GM21576 (cell line): ENCODE measurements at regions not wholly inside any gene's neighbourhood (a gene's known extent, or its start where the extent isn't known, plus 50 kb on each side); places are given as distances from the start of the nearest gene placed in this dataset.

Source experiments
- ATAC-seq: cut with Tn5 transposase; IDR thresholded peaks from one replicate; pipeline ENCODE4 v1.9.1; 2021; ENCODE audit warnings: mild to moderate bottlenecking, moderate library complexity; ENCODE audit not compliant: unreplicated experiment

DNA sequence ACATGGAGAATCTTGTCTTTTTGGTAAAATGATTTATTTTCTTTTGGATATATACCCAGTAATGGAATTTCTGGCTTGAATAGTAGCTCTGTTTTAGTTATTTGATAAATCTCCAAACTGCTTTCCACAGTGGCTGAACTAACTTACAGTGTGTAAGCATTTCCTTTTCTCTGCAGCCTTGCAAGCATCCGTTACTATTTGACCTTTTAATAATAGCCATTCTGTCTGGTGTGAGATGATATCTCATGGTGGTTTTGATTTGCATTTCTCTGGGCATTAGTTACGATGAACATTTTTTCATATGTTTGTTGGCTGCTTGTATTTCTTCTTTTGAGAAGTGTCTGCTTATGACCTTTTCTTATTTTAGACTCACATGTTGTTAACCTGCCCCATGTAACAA is 190.2 kb downstream of the GALR1 start:
- no peak for ATAC-seq

GRCh38 chr18:77442393-77442792 is 192.7 kb downstream of the GALR1 start:
- no peak for ATAC-seq

DNA sequence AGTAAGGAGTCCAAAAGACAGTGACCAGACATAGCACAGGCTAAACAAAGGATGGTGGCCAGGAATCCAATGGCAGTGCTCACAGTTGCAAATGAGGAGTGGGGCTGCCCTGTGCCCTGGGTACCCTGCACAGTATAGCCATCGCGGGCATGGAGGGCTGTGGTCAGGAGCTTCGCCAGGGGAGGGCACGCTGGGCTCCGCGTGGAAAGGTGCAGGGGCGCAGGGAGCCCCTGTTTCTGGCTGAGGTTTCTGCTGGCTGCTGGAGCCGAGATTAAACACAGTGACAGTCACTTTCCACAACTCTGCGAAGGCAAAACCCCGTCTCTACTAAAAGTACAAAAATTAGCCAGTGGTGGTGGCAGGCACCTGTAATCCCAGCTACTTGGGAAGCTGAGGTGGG is 194.7 kb downstream of the GALR1 start:
- no peak for ATAC-seq

DNA sequence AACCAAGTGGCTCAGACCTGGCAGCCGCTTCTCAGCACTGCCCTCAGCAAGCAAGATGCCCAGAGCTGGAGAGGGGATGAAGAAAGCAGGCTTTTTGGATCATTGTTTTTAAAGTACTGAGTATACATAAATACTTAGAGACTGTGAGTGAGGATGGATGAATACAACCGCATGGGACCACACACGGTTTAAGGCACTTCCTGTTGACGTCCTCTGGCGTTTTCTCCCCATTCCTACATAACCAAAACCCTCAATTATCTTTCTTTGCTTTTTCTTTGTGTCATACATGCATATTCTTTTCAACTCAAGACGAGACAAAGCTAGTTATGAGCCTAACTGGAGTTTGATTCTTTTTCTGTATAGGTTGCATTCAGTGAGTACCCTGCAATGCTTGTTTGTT is 198.4 kb downstream of the GALR1 start:
- ATAC-seq: no peak

GRCh38 chr18:77455004-77455403 is 205.4 kb downstream of the GALR1 start:
- no peak for ATAC-seq

- no peak for ATAC-seq
Observed at GRCh38 chr18:77457681-77458080, 208.0 kb downstream of the GALR1 start.

DNA sequence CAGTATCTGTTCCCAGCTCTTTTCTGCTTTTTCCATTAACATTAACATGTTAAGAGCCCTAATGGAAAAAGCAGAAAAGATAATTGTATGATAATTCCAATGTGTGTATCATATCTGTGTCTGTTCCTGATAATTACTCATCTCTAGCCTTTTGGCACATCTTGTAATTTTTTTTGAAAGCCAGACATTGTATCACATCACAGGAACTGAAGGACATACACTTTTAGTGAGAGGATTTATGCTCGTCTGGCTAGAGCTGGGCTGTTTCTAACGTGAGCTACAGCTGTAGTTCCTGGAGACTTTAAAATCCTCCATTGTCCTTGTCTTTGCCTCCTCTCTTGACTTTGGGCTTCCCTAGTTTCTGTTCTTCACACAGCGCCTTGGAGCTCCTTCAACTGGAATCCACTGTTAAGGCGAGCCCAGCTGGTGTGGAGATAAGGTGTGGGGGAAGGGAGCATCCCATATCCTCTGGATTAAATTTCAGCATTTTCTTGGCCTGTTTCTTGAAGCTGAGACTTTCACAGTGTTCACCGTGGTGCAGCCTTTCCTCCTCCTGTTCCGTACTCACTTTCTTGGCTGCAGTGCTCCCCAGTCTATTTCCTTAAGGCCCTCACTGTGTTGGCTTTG is 211.5 kb downstream of the GALR1 start:
- ATAC-seq: no peak

DNA sequence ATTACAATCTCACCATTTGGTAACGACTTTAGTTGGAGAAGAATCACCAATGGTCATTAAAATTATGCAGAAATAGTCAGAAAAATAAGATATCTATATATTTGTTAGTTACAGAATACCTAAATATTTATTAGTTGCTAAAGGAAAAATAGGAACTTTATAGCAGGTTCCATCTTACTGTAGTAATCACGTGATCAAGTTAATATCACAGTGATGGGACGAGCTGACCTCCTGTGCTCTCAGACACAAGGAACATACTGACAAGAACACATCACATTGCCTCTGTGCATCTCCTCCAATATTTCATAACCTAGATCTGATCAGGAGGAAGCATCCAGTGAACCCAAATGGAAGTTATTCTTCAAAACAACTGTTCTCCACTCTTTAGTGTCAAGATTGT is 215.3 kb downstream of the GALR1 start:
- ATAC-seq: no peak

DNA sequence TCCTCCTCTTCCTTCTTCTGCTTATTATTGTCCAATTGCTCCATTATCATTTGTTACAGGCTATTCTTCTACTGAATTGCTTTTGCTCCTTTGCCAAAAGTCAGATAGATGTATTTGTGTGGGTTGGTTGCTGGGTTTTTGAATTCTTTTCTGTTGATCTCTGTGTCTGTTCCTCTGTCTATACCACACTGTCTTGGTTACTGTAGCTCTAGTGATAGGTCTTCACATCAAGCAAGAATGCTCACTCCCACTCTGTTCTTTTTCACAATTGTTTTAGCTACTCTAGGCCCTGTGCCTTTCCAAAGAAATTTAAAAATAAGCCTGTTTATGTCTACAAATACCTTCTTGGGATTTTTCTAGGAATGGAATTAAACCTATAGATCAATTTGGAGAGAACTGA is 217.2 kb downstream of the GALR1 start:
- ATAC-seq: no peak

DNA sequence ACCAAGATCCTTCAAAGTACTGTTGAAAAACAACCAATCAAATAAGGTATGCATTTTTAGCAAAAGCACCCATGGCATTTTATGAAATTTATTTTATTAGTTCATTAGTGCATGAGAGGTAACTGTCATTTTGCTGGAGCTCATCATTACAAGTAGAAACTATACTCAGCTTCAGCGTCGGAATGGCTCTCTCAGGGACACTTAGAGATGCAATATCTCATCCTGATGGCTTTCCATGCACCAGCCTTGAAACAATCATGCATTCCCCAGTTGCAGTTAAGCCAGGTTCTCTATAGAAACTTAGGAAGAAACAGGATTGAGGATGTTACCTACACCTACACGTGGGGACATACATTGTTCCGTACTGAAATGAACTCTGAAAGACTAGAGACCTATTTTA is 219.5 kb downstream of the GALR1 start:
- ATAC-seq: no peak

- no peak for ATAC-seq
Observed at GRCh38 chr18:77470569-77471413, 221.1 kb downstream of the GALR1 start.

DNA sequence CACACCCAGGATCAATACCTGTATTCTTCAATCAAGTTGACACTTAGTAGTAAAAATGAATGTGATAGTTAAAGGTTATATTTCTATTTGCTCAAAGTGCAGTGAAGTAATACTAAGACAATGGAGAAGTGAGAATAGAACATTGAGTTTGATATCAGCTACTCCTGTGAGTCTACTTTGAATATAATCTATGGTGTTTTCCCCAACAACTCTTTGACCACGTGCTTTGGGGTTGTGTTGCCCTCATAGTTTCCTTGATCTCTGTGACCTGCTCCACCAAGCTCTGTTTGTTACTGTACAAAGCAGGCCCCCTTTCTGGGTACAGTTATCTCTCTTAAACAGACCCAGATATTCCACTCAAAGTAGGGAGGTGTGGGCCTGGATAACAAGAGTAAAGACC is 222.9 kb downstream of the GALR1 start:
- no peak for ATAC-seq

DNA sequence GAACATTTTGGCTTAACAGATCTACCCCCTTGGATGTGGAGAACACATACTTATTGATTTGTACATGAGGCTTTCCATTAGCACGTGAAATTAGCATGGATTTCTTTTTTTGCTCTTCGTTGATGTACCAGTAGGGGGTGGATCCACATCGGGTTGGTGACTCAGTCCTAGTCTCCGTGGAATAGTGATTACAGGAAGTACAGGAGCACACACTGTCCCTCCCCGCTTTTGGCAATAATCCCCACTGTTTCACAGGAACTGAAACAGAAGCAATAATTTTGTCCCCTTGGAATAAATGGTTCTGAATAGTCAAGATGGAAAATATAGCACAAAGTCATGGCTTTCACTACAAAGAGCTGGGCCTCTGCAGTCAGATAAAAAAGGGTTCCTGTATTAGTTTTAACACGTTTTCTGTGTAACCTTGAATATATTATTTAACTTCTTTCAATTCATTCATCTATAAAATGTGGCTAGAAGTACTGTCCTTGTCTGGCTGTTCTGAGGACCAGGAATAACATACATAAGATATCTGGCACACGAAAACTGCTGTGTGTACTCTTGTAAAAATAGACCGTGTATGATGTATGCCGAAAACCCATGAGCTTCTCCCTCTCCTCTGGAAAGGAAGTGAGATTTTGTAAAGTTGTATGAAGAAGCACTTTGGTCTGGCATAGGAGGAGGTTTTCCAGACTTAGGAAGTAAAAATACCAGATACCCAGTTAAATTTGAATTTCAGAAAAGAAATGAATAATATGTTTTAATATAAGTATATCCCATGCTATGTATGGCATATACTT is 229.2 kb downstream of the GALR1 start:
- no peak for ATAC-seq

DNA sequence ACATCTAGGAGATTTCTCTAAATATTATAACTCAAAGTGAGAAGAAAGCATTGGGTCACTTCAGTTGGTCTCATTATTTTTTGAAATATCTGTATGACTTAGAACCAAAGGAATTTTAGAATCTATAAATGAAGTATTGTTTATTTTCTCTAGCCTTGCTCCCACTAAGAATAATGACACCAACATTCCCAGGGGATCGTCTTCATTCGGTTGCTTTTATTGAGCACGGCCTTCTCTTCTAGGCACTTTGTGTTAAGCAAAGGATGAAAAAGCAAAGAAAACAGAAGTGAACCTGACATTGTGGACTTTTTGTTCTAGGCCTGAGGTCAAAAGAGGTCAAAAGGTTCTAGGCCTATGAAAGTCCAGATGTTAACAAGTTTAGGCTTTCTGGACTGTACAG is 231.9 kb downstream of the GALR1 start:
- no peak for ATAC-seq

- ATAC-seq: no peak
Observed at GRCh38 chr18:77482190-77483085, 232.8 kb downstream of the GALR1 start.

DNA sequence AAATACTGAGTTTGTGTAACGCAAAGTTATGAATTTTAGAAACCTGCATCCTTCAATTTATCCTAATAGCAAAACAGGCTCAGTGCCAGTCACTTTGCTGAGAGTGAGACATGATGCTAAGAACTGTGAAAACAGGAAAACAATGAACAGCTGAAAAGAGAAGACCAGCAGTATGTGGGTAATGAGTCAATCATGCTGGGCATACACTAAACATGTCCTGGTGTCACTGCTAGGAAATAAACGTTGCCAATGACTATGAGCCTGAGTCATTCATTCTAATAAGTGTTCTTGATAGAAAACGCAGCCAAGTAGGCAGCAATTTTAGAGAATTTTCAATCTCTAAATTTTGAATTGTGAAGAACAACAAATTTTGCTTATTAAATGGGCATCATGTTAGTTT is 237.3 kb downstream of the GALR1 start:
- ATAC-seq: no peak

DNA sequence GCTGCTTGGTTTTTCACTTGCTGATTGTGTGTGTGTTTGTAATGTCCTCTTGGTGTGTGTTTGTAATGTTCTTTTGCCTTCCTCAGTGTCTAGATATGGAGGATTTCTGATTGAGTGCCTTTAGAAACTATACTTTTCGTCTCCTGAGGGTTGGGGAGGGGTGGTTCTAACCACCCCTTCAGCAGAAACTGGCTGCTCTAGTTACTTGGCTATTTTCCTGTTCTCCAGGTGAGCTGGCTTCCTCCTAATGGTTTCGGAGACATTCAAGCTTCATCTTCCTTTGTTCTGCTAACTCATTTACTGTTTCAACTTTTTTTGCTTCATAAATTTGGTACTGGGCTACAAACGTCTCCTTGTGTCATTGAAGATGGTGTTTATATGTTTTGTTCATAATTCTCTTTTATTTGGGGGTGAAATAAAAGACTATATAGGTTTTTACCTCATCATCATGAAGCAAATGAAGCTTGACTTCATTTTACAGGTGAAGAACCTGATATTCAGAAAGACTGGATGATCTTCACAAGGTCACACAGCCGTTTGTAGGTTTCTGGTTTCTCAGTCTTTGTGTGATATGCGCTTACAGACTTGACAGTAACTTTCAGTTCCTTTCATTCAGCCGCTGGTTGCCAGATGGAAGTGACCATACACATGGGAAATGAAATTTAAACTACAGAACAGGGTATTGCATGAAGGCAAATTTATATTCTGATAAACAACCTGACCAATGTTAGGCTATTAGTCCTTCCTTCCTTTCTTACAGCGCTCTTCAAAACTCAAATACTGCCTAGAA is 238.5 kb downstream of the GALR1 start:
- ATAC-seq: peak; percentile 63

- no peak for ATAC-seq
Observed at GRCh38 chr18:77495079-77495478, 245.4 kb downstream of the GALR1 start.

- ATAC-seq: peak; percentile 52
Observed at GRCh38 chr18:77495982-77496690, 246.5 kb downstream of the GALR1 start.
